ENCODE measurements at regions not wholly inside any gene's neighbourhood (a gene's known extent, or its start where the extent isn't known, plus 50 kb on each side); places are given as distances from the start of the nearest gene placed in this dataset.
"Not testable (repeated sequence)": the region's sequence is repeated elsewhere in the genome, so short reads cannot be mapped to it uniquely, and the experiment has no call there.

GRCh38 chr18:8913606-8914403, 188.7 kb upstream of the NDUFV2 start:
- DNase-seq: not testable (repeated sequence)

GRCh38 chr18:8914404-8915264, 187.9 kb upstream of the NDUFV2 start:
- not testable (repeated sequence) for DNase-seq

DNA sequence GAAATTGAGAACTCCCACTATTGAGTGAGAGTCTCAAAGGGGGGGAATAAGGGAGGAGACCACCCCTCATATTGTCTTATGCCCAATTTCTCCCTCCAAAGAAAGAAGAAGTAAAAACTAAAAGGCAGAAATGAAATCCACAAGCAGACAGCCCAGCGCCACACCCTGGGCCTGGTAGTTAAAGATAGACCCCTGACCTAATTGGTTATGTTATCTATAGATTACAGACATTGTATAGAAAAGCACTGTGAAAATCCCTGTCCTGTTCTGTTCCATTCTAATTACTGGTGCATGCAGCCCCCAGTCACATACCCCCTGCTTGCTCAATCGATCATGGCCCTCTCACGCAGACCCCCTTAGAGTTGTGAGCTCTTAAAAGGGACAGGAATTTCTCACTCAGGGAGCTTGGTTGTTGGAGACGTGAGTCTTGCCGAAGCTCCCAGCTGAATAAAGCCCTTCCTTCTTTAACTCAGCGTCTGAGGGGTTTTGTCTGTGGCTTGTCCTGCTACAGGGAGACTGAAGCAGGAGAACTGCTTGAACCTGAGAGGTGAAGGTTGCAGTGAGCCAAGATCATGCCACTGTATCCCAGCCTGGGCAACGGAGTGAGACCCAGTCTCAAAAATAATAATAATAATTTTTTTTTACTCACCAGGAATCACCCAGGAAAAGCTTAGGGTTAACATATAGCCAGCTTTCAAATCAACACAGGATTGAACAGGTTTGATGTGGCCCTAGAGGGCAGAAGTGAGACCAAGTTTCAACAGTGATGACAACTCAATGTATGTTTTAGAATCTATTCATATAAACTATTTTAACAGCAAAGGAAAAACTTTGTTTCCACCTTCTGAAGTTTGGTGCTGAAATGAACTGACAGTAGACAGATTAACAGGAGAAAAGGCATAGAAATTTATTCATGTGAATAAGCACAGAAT, 181.4 kb upstream of the NDUFV2 start:
- DNase-seq: not testable (repeated sequence)

GRCh38 chr18:8926464-8926863, 176.0 kb upstream of the NDUFV2 start:
- no peak for DNase-seq

- DNase-seq: no peak
Measured at GRCh38 chr18:8928044-8928443, 174.5 kb upstream of the NDUFV2 start.

DNA sequence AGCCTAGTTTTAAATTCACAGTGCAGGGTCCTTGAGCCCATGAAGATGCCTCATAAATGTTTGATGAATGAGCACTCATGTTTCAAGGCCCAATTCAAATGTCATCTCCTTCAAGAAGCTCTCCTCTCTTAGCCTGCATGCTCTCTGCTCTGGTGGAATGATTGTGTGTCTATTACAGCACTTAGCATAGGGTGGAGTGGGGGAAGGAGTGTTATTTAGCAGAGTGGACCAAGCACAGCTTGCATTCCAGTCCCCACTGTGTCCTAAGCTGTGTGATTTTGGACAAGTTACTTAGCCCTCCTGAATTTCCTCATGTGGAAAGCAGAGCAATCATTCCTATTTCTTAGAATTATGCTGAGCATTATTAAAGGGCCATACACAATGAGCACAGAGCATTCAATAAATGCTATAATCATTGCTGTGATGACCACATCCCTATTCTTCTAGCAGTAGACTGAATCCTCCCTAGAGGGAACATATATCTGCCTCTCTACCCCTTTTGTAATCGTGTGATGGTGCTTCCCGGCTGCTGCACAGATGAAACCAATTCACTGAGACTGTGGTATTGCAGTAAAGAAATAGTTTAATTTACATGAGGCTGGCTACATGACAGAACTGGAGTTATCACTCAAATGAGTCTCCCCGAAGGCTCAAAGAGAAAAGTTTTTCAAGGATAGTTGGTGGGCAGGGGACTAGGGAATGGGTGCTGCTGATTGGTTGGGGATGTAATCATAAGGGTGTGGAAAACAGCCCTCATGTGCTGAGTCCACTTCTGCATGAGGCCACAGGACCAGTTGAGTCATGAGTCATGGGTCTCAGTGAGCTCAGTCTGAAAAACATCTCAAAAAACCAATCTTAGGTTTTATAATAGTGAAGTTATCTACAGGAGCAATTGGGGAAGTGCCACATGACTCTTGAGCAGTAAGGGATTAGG, 173.4 kb upstream of the NDUFV2 start:
- DNase-seq: no peak

- DNase-seq: no peak
Measured at GRCh38 chr18:8930990-8931616, 171.4 kb upstream of the NDUFV2 start.

DNA sequence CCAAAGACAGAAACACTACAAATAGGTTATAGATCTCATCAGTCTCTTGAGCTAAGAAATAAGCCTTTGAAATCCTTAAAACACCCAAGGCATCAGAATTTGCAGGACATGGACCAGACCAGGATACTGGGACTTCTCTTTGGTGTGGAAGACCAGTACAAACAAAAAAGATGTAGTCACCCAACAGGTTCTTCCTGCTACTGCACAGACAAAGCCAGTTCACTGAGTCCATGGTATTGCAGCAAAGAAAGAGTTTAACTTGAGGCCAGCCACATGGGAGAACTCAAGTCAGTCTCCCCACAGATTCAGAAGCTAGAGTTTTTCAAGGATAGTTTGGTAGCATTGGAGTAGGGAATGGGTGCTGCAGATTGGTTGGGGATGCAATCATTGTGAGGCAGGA, 169.6 kb upstream of the NDUFV2 start:
- DNase-seq: no peak

- no peak for DNase-seq
Measured at GRCh38 chr18:8933714-8934284, 168.7 kb upstream of the NDUFV2 start.

DNA sequence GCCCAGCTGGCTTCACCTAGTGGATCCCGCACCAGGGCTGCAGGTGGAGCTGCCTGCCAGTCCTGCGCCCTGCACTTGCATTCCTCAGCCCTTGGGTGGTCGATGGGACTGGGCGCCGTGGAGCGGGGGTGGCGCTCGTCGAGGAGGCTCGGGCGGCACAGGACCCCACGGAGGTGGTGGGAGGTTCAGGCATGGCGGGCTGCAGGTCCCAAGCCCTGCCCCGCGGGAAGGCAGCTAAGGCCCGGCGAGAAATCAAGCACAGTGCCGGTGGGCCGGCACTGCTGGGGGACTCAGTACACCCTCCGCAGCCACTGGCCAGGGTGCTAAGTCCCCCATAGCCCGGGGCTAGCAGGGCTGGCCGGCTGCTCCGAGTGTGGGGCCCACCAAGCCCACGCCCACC, 167.2 kb upstream of the NDUFV2 start:
- not testable (repeated sequence) for DNase-seq

GRCh38 chr18:8936619-8937018, 165.9 kb upstream of the NDUFV2 start:
- DNase-seq: no peak

DNA sequence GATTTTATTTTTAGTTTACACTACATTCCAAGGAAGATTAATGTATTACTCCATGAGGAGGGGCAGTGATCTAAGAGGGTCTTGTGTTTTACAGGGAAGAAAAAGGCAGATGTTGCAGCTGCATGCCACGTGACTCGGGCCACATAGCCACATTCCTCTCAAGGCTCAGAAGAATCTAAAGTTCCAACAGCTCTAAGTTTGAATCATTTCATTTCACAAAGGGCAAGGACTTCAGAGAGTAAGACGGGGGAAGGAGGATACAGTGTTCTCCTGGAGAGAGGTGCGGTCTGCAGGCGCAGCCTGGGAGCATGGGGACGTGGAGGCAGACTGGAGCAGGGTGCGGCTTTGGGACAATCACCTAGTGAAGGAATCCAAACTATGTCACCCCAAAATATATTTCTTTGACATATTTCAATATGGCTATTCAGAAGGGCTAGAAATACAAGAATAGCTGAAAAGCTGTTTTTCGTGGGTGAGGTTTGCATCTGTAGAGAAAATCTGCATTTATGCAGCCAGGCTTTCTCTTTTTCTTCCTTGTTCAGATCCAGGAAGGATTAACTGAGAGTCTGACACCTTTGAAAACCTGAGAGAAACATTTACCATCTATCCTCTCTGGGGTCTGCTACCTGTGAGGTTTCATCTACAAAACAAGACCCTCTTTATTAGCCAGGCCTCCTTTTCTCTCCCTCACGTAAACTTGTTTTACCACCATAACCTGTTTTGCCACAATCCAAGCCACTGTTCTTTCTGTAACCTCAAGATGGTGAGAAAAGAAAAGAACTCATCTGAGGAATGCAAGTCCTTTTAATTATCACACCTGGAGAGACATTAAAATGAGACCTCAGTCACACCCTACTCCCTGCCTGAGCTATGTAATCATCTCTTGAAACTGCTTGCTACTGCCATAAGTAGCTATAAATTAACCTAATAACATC, 165.1 kb upstream of the NDUFV2 start:
- no peak for DNase-seq

- no peak for DNase-seq
Measured at GRCh38 chr18:8938817-8939216, 163.7 kb upstream of the NDUFV2 start.

GRCh38 chr18:8942021-8942908, 160.2 kb upstream of the NDUFV2 start:
- DNase-seq: no peak

DNA sequence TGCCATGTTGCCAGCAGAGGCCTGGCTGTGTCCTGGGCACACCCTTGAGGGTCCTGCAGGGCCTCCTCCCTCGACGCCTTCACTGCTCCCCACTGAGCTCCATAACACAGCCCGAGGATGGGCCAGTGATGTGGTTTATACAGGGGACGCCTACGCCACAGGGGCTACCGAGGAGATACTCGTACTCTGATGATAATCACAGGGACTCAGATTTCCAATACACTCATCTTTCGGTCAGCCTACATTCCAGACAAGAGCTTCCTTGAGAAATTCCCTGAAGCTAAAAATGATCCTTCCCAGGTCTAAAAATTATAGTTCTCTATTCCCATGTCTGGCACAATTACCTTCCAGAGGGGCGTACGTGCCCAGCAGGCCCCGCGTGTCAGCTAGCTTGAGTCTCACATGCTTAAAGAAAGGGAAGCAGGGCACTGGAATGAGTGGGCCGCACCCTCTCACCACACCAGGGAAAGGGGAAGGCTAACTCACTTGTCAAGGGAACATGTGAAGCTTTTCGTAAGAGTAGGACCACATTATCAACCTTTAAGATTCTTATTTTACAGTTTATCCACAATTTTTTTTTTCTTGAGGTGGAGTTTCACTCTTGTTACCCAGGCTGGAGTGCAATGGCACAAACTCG, 159.5 kb upstream of the NDUFV2 start:
- DNase-seq: no peak

GRCh38 chr18:8943900-8944870, 158.3 kb upstream of the NDUFV2 start:
- DNase-seq: no peak

DNA sequence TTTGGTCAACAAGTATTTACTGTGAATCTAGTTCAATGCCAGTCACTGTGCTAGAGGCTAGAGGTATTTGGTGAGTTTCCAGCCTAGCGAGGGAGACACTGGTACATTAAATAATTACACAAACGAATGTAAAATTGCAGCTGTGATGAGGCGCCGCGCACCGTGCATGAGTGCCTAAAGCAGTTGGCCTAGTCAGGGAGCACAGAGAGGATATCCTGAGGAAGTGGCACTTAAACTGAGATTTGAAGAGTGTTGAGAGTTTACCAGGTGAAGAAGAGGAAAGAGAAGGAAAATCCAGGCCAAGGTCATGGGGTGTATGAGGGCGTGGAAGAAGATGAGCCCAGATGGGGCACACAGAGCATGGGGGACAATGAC, 157.6 kb upstream of the NDUFV2 start:
- DNase-seq: no peak

All from activated CD4-positive, CD25-positive, alpha-beta regulatory T cell treated with anti-CD3 and anti-CD28 coated beads, Interleukin-2, amount 50 U/mL, for 72 hours (primary cell).